ENCODE measurements at regions not wholly inside any gene's neighbourhood (a gene's known extent, or its start where the extent isn't known, plus 50 kb on each side); places are given as distances from the start of the nearest gene placed in this dataset.

DNA sequence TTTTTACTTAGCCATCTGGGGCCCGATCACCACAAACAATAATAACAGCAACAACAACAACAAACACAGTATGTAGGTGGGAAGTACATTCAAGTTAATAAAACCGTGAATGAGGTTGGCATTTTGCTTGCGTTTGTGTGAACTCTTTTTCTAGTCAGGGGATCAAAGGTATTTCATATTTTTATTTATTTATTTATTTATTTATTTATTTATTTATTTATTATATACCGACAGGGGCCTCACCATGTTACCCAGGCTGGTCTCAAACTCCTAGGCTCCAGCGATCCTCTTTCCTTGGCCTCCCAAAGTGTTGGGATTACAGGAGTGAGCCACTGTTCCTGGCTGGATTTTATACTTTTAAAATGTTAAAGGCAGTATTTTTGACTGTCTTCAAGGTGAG, 325.4 kb downstream of the RAPGEF2 start:
- TF ChIP-seq, protein P1, sequence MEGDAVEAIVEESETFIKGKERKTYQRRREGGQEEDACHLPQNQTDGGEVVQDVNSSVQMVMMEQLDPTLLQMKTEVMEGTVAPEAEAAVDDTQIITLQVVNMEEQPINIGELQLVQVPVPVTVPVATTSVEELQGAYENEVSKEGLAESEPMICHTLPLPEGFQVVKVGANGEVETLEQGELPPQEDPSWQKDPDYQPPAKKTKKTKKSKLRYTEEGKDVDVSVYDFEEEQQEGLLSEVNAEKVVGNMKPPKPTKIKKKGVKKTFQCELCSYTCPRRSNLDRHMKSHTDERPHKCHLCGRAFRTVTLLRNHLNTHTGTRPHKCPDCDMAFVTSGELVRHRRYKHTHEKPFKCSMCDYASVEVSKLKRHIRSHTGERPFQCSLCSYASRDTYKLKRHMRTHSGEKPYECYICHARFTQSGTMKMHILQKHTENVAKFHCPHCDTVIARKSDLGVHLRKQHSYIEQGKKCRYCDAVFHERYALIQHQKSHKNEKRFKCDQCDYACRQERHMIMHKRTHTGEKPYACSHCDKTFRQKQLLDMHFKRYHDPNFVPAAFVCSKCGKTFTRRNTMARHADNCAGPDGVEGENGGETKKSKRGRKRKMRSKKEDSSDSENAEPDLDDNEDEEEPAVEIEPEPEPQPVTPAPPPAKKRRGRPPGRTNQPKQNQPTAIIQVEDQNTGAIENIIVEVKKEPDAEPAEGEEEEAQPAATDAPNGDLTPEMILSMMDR (IDR thresholded peaks at IDR 0.05), result no peak
- TF ChIP-seq POLR2A (IDR thresholded peaks at IDR 0.05), result no peak
- DNase-seq (ENCODE audit: low spot score in 2 of 2), result no peak
- H3K4me3 ChIP-seq (ENCODE audit: low read depth, poor library complexity, severe bottlenecking), result no peak overlapping the region
- WGBS, 2 donors, result 91 to 96% methylated on average over 5 of the region's 5 CpGs
- intact Hi-C loops (cut with DNase I; ENCODE audit: low total_unique reads), result no loop called here

- intact Hi-C loops (cut with DNase I; ENCODE audit: low total_unique reads), result no loop called here
- no peak for DNase-seq (ENCODE audit: low spot score in 2 of 2)
- no peak for TF ChIP-seq POLR2A (IDR thresholded peaks at IDR 0.05)
- TF ChIP-seq, protein P1 (IDR thresholded peaks at IDR 0.05), result no peak
- H3K4me3 ChIP-seq (ENCODE audit: low read depth, poor library complexity, severe bottlenecking), result no peak overlapping the region
- 25 to 29% methylated on average over 6 of the region's 6 CpGs for WGBS, 2 donors
These were observed 326.3 kb downstream of the RAPGEF2 start for GRCh38 chr4:159428975-159429692.

DNA sequence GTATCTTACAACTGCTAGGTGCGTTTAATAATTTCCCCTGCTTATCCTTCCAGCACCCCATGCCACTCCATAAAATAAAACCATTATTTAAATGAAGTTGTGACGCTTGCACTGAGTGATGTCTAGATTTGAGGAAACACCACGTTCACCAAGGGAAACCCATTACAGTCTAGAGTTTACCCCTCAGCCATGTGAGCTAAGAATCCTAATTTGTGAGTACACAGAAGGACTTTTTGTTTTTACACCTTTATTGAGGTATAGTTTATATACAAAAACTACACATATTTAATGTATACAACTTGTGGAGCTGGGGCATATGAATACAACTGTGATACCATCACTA, 326.8 kb downstream of the RAPGEF2 start:
- no peak overlapping the region for H3K4me3 ChIP-seq (ENCODE audit: low read depth, poor library complexity, severe bottlenecking)
- intact Hi-C loops (cut with DNase I; ENCODE audit: low total_unique reads), result no loop called here
- 30 to 31% methylated on average over 3 of the region's 3 CpGs for WGBS, 2 donors
- no peak for TF ChIP-seq POLR2A (IDR thresholded peaks at IDR 0.05)
- TF ChIP-seq, protein P1 (IDR thresholded peaks at IDR 0.05), result no peak
- DNase-seq (ENCODE audit: low spot score in 2 of 2), result no peak

- WGBS, 2 donors, result 89 to 92% methylated on average over 5 of the region's 5 CpGs
- DNase-seq (ENCODE audit: low spot score in 2 of 2), result no peak
- H3K4me3 ChIP-seq (ENCODE audit: low read depth, poor library complexity, severe bottlenecking), result no peak overlapping the region
- TF ChIP-seq, protein P1 (IDR thresholded peaks at IDR 0.05), result no peak
- no peak for TF ChIP-seq POLR2A (IDR thresholded peaks at IDR 0.05)
- intact Hi-C loops (cut with DNase I; ENCODE audit: low total_unique reads), result no loop called here
These were observed 328.0 kb downstream of the RAPGEF2 start for GRCh38 chr4:159430896-159431295.

DNA sequence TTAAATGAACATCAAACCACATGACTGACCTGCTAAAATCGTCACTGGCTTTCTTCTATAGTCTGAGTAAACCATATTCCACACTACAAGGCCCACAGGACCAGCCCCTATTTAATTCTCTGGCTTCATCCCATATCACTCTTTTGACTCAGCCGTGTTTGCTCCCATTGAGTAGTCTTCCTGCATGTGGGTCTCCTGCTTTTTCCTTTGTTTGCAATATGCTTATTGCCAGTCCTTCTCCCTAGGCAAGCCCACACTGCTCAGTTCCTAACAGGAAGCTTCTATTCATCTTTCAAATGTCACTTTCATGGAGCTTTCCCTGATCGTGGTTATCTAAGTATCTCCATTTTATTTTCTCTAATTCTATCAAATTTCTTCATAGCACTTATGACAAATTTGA, 329.6 kb downstream of the RAPGEF2 start:
- intact Hi-C loops (cut with DNase I; ENCODE audit: low total_unique reads), result no loop called here
- no peak for DNase-seq (ENCODE audit: low spot score in 2 of 2)
- no peak for TF ChIP-seq POLR2A (IDR thresholded peaks at IDR 0.05)
- TF ChIP-seq, protein P1 (IDR thresholded peaks at IDR 0.05), result no peak
- 65 to 73% methylated on average over 3 of the region's 3 CpGs for WGBS, 2 donors
- no peak overlapping the region for H3K4me3 ChIP-seq (ENCODE audit: low read depth, poor library complexity, severe bottlenecking)

DNA sequence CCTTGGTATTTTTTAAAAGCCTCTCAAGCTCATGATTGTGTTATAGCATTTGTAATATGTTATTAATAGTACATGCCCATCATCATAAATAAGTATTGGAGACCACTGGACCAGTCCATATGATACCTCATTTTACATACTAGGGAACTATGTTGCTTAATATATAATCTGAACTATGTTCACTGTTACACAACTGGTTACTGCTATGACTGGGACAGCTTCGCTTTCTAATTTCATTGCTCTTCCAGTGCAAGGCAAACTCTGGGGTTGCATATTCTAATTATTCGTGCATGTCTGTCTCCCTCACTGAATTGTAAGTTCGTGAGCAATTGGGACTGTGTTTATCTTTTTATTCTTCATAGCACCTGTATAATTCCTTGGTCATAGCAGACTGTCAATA, 330.5 kb downstream of the RAPGEF2 start:
- WGBS, 2 donors, result 73 to 77% methylated on average over 3 of the region's 3 CpGs
- no peak overlapping the region for H3K4me3 ChIP-seq (ENCODE audit: low read depth, poor library complexity, severe bottlenecking)
- intact Hi-C loops (cut with DNase I; ENCODE audit: low total_unique reads), result no loop called here
- TF ChIP-seq, protein P1 (IDR thresholded peaks at IDR 0.05), result no peak
- TF ChIP-seq POLR2A (IDR thresholded peaks at IDR 0.05), result no peak
- DNase-seq (ENCODE audit: low spot score in 2 of 2), result no peak

All from lower leg skin (tissue), 4 donors.